ENCODE measurements at regions not wholly inside any gene's neighbourhood (a gene's known extent, or its start where the extent isn't known, plus 50 kb on each side); places are given as distances from the start of the nearest gene placed in this dataset.

GRCh38 chr16:76885776-76886537, 305.0 kb upstream of the MON1B start:
- TF ChIP-seq CTCF (IDR thresholded peaks at IDR 0.05) (no peak), POLR2AphosphoS5 (IDR thresholded peaks at IDR 0.05; ENCODE audit: low read depth, low read length) (no peak)
